Central memory CD4-positive, alpha-beta T cell (primary cell): ENCODE measurements at regions not wholly inside any gene's neighbourhood (a gene's known extent, or its start where the extent isn't known, plus 50 kb on each side); places are given as distances from the start of the nearest gene placed in this dataset.
"Not testable (repeated sequence)": the region's sequence is repeated elsewhere in the genome, so short reads cannot be mapped to it uniquely, and the experiment has no call there.

Source experiments
- DNase-seq: peaks from one replicate; pipeline ENCODE4 v3.0.0; 2022

DNA sequence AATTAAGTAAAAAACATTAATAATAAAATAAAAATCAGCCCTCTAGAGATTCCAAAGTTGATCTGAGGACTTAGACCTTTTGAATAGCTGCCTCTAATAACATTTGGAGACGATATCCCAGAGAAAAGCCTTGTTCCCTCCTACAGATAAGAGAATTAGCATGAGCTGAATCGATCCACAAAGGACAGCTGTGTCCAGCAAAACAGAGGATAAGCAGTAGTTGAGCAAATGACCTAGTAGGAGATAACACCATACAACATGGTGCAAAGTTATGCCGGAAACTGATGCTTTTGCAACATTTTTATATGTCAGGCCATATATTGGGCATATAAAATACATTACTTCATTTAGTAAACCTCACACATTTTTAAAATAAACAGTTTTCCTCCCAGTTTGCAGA is 212.2 kb upstream of the PRR16 start:
- no peak for DNase-seq

GRCh38 chr5:120252839-120253238 is 211.3 kb upstream of the PRR16 start:
- DNase-seq: no peak

GRCh38 chr5:120254385-120254784 is 209.7 kb upstream of the PRR16 start:
- no peak for DNase-seq

GRCh38 chr5:120255214-120255613 is 208.9 kb upstream of the PRR16 start:
- DNase-seq: no peak

- DNase-seq: no peak
Observed at GRCh38 chr5:120256376-120256775, 207.7 kb upstream of the PRR16 start.

DNA sequence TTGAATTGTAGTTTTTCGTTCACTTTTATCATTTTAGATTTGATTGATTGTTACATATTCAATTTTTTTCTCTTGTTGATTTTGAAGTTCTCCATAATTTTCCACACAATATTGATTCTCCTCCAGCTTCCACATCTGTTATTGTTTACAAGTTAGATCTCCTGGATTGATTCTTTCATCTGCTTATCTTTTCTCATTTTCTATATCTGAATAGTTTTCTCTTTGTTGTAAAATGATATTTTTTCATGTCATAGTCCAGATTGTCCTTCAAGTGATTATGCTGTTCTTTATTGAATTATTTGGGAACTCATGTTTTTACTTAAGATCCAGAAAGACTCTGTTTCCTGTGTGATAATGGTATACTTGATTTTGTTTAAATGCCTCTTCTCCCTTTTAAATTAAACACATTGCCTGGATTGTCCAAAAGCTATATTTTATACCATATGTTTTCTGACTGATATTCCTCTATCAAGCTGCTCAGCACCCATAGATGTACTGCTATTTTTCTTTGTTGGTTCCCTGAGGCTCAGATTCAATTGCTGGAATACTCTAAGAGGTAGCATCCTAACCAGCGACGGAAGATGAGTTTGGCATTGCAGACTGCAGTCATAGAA is 206.6 kb upstream of the PRR16 start:
- DNase-seq: no peak

DNA sequence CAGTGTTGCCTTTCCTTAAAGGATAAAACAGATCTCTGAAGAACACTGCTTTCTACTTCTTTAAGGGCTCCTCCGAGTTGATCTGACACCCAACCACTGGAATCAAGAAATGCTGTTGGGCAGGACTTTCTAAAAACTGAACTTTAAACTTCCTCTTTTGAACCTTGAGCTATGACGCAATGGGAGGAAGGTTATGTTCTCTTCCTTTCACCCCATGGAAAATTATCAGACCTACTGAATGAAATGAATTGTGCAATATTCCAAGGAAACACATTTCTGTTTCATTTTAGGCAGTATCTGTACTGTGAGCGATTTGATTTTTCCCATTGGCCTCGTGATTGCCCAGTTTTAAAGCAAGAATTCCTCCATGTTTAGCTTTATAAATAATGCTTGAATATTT is 206.0 kb upstream of the PRR16 start:
- DNase-seq: no peak

DNA sequence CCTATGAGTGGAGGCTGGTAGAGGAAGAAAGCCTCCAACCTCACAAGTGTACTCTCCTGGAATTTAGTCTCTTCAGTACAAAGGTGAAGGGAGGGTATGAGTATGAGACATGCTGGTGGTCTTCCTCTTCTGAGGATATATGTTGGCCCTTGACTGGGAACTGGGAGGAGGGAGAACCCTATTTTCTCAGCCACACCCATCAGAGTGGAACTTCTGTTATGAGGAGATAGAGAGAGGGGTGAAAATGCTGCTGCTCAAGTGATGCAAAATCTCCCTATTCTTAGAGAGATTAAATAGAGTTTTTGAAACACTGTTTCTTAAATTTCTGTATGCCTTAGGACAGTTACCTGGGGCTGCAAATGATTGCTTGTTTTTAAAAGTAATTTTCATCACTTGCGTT is 203.4 kb upstream of the PRR16 start:
- no peak for DNase-seq

- no peak for DNase-seq
Observed at GRCh38 chr5:120270498-120270897, 193.6 kb upstream of the PRR16 start.

- no peak for DNase-seq
Observed at GRCh38 chr5:120293796-120294195, 170.3 kb upstream of the PRR16 start.

GRCh38 chr5:120297616-120298015 is 166.5 kb upstream of the PRR16 start:
- DNase-seq: no peak

DNA sequence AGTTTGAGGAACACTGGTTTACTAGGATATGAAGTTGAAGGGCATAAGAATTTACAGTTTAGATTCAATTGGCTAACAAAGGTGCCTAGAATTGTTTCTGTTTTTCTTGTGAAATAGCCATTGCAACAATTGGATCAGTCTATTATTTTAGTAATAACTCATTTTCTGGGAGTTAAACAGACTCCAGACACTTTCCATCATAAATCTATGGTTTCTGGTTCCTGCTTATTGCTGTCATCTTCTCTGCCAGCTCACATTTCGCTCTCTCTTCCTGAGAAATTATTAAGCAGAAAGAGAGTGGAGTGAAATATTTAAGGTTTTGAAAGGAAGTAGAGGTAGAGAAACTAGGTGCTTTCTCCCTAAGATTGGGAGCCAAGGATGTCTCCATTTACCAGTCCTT is 165.1 kb upstream of the PRR16 start:
- no peak for DNase-seq

DNA sequence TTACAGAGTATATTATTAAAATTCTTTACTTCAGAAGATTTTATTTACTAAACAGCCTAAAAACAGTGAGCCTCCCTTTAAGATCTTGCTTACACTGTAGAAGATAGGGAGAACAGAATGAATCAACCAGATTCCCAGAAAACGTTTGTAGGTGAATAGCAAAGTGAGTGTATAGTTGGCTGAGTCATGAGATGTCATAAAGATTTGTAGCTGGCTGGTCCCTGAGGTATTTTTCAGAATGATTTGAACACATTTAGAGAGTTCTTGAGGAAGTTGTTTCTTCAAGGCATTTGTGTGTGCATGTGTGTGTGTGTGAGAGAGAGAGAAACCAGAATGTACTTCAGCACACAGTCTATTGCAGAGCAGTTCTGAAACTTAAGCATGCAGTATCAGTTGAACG is 159.4 kb upstream of the PRR16 start:
- no peak for DNase-seq

- DNase-seq: no peak
Observed at GRCh38 chr5:120306303-120306702, 157.8 kb upstream of the PRR16 start.

GRCh38 chr5:120314191-120314590 is 149.9 kb upstream of the PRR16 start:
- DNase-seq: no peak

- DNase-seq: no peak
Observed at GRCh38 chr5:120320626-120321025, 143.5 kb upstream of the PRR16 start.

GRCh38 chr5:120326651-120327050 is 137.4 kb upstream of the PRR16 start:
- DNase-seq: no peak

GRCh38 chr5:120327180-120327579 is 136.9 kb upstream of the PRR16 start:
- no peak for DNase-seq

GRCh38 chr5:120329095-120329494 is 135.0 kb upstream of the PRR16 start:
- no peak for DNase-seq

GRCh38 chr5:120330558-120330957 is 133.5 kb upstream of the PRR16 start:
- no peak for DNase-seq

- DNase-seq: no peak
Observed at GRCh38 chr5:120344181-120344580, 119.9 kb upstream of the PRR16 start.

GRCh38 chr5:120345947-120346346 is 118.2 kb upstream of the PRR16 start:
- no peak for DNase-seq

DNA sequence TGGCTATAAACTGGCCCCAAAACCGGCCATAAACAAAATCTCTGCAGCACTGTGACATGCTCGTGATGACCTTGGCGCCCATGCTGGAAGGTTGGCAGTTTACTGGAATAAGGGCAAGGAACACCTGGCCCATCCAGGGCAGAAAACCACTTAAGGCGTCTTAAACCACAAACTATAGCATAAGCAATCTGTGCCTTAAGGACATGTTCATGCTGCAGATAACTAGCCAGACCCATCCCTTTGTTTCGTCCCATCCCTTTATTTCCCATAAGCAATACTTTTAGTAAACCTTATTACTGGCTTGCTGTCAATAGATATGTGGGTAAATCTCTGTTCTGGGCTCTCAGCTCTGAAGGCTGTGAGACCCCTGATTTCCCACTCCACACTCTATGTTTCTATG is 113.0 kb upstream of the PRR16 start:
- DNase-seq: not testable (repeated sequence)

GRCh38 chr5:120354126-120354525 is 110.0 kb upstream of the PRR16 start:
- DNase-seq: no peak

- no peak for DNase-seq
Observed at GRCh38 chr5:120358949-120359348, 105.2 kb upstream of the PRR16 start.

DNA sequence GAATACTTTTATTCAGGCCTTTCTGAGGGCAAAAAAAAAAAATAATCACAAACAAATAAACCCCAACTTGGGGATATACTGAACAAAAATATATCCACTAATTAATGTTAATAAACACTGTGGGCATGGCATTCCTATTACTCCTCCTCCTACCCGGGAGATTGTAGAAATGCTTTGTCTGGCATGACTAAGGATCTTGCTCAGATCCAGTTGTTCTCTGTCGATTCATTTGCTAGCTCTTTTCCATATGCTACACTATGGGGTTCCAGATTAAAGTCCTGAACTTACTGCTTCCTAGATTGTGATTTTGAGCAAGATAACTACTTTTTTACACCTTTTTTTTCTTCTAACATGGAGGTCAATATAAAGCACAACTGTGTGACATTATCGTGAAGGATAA is 102.2 kb upstream of the PRR16 start:
- no peak for DNase-seq
